GM10248 (cell line): ENCODE measurements at regions not wholly inside any gene's neighbourhood (a gene's known extent, or its start where the extent isn't known, plus 50 kb on each side); places are given as distances from the start of the nearest gene placed in this dataset.
A peak's percentile ranks its signal among the peaks of the same experiment; 100 is the strongest.
"Not testable (repeated sequence)": the region's sequence is repeated elsewhere in the genome, so short reads cannot be mapped to it uniquely, and the experiment has no call there.

ENCODE experiments used
- CTCF ChIA-PET: fragments of 300-600 bp; sonication (Branson Sonifier 250); formaldehyde crosslinking; extraction: SDS; loops from one replicate; lab custom pipeline; 2021; ENCODE audit warnings: antibody characterized with exemption; lab: Yijun Ruan, JAX
- POLR2A ChIA-PET: fragments of 350-650 bp; sonication (Branson Sonifier 250); formaldehyde crosslinking; extraction: SDS; loops from one replicate; lab custom pipeline; 2020; ENCODE audit warnings: antibody characterized with exemption; lab: Yijun Ruan, JAX
- DNase-seq: peaks from one replicate; pipeline ENCODE4 v3.0.0; 2012; ENCODE audit errors: extremely low spot score
- TF ChIP-seq, protein P1 (sequence below): IDR thresholded peaks from 2 replicates; pipeline ENCODE4 v1.5.1; 2012; ENCODE audit warnings: mild to moderate bottlenecking, low read depth; ENCODE audit errors: extremely low read depth, missing control alignments, control extremely low read depth

DNA sequence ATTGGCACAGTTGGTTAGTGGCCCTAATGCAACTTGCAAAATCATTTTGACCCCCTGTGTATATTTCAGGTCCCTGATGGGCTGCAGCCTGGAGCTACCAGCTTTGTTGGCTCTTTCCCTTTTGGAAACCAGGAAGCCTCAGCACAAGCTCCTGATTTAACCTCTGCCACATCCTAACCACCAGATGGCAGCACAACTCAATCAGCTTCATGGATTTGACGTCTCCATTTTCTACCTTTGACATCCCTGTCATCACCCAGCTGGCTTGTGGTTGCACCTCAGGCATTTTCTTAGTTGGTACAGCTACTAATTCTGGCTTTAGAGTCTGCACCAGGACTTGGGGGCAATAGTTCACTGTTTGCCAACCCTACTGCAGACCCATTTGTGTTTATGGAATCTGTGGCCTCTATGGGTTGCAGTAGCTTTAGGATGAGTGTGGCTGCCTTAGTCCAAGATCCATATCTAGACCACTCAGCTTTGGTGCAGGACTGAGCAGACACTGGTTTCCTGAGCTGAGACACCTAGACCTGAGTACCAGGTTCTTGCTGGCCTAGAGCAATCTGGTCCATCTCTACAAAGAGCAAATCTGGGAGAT is 456.2 kb downstream of the REEP3 start:
- DNase-seq: peak; percentile 50
- ChIA-PET POLR2A (no interaction called here), CTCF (interaction anchor here (0.6 to 2.5 kb wide), 33 partner anchors 9 to 1337 kb away, joined by 3 to 24 read pairs (median 4); no protein-coding TSS in a partner anchor)
- TF ChIP-seq, protein P1, sequence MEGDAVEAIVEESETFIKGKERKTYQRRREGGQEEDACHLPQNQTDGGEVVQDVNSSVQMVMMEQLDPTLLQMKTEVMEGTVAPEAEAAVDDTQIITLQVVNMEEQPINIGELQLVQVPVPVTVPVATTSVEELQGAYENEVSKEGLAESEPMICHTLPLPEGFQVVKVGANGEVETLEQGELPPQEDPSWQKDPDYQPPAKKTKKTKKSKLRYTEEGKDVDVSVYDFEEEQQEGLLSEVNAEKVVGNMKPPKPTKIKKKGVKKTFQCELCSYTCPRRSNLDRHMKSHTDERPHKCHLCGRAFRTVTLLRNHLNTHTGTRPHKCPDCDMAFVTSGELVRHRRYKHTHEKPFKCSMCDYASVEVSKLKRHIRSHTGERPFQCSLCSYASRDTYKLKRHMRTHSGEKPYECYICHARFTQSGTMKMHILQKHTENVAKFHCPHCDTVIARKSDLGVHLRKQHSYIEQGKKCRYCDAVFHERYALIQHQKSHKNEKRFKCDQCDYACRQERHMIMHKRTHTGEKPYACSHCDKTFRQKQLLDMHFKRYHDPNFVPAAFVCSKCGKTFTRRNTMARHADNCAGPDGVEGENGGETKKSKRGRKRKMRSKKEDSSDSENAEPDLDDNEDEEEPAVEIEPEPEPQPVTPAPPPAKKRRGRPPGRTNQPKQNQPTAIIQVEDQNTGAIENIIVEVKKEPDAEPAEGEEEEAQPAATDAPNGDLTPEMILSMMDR: peak; percentile 42

DNA sequence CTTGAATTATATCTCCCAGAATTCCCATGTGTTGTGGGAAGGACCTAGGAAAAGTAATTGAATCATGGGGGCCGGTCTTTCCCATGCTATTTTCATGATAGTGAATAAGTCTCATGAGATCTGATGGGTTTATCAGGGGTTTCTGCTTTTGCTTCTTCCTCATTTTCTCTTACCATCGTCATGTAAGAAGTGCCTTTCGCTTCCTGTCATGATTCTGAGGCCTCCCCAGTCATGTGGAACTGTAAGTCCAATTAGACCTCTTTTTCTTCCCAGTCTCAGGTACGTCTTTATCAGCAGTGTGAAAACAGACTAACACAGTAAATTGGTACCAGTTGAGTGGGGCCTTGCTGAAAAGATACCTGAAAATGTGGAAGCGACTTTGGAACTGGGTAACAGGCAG is 459.7 kb downstream of the REEP3 start:
- DNase-seq, POLR2A ChIA-PET, CTCF ChIA-PET: not testable (repeated sequence)

DNA sequence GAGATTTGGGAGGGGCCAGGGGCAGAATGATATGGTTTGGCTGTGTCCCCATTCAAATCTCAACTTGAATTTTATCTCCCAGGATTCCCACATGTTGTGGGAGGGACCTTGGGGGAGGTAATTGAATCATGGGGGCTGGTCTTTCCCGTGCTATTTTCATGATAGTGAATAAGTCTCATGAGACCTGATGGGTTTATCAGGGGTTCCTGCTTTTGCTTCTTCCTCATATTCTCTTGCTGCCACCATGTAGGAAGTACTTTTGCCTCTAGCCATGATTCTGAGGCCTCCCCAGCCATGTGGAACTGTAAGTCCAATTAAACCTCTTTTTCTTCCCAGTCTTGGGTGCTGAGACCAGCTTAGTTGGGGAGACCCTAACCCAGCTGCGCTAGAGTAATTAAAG is 462.9 kb downstream of the REEP3 start:
- POLR2A ChIA-PET, DNase-seq, CTCF ChIA-PET: not testable (repeated sequence)

DNA sequence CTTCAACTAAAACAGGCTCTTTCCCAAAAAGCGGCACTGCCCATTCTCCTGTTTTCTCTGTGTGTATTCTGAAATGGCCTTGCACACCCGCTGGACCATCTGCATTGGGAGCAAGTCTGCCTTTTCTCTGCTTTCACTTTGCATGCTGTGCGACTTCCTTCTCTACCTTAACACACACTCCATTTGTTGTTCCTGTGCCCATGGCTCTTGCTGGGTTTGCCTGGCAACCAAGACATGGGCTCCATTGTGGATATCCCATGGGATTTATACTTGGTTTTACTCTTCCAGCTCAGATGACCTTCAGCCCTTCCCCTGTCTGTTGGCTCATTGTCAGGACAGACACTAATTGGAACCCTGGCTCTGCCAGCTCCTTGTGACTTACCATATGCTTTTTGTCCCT is 465.3 kb downstream of the REEP3 start:
- TF ChIP-seq, protein P1: no peak
- ChIA-PET CTCF (interaction anchor here (1.5 kb wide), 1 partner anchor 9 kb away, joined by 8 read pairs; no protein-coding TSS in a partner anchor), POLR2A (no interaction called here)
- no peak for DNase-seq

DNA sequence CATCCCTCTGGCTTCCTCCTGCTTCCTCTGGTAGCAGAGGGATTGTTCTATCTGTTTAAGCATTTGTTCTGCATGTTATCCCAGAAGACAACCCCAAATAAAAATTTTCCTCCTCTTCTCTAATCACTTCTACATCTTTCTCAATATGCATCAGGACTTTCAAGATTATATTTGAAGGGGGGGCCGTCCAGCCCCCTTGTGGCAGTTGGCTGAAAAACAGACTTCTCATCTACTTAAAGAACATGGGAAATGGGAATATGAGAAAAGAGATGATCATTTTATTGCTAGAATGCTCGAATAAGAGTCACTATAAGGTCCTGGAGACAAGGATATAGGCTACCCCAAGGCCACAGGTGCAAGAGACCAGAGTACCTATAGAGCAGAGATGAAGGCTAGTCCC is 466.0 kb downstream of the REEP3 start:
- TF ChIP-seq, protein P1: no peak
- no peak for DNase-seq
- ChIA-PET POLR2A (no interaction called here), CTCF (interaction anchor here (1.5 kb wide), 1 partner anchor 10 kb away, joined by 8 read pairs; no protein-coding TSS in a partner anchor)

DNA sequence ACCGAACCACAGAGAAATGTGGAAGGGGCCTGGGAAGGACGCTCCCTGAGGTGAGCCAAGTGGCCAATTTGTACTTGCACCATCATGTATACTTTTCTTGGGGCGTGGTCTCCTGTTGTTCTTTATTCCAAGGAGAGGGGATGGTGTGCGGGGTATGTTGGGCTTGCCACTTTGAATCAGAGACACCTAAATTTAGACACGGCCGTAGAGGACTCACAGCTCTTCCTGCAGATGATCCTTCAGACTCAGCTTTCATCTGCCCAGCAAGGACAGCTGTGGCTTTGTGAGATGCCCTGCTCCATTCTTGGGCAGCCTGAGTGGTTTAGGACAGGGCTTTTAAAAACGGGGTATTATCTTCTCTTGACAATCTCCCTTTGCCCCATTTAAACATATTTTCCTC is 473.2 kb downstream of the REEP3 start:
- POLR2A ChIA-PET: no interaction called here
- DNase-seq: no peak
- CTCF ChIA-PET: interaction anchor here (1.0 to 2.7 kb wide), 3 partner anchors 17 to 128 kb away, joined by 3 to 13 read pairs (median 4); no protein-coding TSS in a partner anchor
- TF ChIP-seq, protein P1: no peak

DNA sequence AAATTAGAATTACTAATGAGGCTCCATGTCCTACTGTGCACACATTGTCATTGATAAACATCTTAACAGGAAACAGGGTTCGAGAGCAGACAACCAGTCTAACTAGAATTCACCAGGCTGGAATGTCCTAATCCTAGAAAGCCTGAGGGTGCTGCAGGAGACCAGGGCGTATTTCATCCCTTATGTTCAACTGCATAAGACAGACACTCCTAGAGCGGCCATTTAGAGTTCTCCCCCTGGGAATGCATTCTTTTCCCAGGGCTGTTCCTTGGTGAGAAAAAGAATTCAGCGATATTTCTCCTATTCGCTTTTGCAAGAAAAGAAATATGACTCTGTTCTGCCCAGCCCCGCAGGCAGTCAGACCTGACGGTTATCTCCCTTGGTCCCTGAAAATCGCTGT is 486.0 kb downstream of the REEP3 start:
- CTCF ChIA-PET: no interaction called here
- no peak for DNase-seq
- POLR2A ChIA-PET: no interaction called here
- TF ChIP-seq, protein P1: no peak

DNA sequence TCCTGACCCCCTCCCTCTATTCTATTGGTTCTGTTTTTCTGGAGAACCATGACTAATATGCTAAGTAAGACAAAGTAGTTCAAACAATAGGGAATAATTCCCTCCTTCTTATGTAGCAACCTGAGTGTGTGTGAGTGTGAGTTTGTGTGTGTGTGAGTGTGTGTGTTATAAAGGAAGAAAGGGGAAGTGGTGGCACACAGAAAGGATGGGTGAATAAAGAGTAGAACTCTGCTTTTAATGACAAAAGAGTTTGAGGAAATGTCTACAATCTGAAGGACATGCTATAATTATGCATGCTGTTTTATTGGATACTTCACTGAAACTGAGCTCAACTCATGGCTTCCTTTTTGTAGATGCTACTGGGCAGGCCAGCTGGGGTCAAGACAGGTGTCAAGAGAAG is 489.5 kb downstream of the REEP3 start:
- POLR2A ChIA-PET: no interaction called here
- CTCF ChIA-PET: no interaction called here
- TF ChIP-seq, protein P1: no peak
- no peak for DNase-seq
